PC-3 (cell line): ENCODE measurements at regions not wholly inside any gene's neighbourhood (a gene's known extent, or its start where the extent isn't known, plus 50 kb on each side); places are given as distances from the start of the nearest gene placed in this dataset.

Experiments used
- EZH2 ChIP-seq: fragments of 300-600 bp; sonication (generic); IDR thresholded peaks from one replicate; pipeline ENCODE4 v1.6.1; 2017; ENCODE audit warnings: antibody characterized with exemption, mild to moderate bottlenecking, low read length; ENCODE audit not compliant: unreplicated experiment
- EZH2phosphoT487 ChIP-seq: fragments of 300-600 bp; sonication (generic); IDR thresholded peaks from 2 replicates; pipeline ENCODE4 v1.6.1; 2018; ENCODE audit warnings: mild to moderate bottlenecking, antibody characterized with exemption, low read length, borderline replicate concordance
- TF ChIP-seq, protein P1 (sequence below): fragments of 300-600 bp; sonication (generic); conservative IDR thresholded peaks from 2 replicates; pipeline ENCODE4 v1.5.1; 2017; ENCODE audit warnings: antibody characterized with exemption, low read depth, mild to moderate bottlenecking, low read length

DNA sequence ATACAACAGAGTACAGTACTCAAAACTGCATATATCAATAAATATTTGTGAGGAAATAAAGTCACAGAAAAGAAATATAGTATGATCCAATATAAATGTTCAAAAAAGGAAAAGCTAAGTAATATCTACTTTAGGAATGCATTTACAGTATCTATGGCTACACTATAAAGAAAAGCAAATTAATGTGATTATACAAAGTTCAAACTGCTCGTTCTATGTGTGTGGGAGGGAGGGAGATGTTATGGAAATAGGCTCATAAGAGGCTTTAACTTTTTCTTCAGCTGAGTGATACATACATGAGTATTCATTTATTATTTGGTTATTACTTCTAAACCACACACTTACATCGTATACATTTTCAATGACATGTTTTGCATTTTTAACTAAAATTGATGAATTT lies 377.7 kb upstream of the AGTR1 start:
- TF ChIP-seq, protein P1, sequence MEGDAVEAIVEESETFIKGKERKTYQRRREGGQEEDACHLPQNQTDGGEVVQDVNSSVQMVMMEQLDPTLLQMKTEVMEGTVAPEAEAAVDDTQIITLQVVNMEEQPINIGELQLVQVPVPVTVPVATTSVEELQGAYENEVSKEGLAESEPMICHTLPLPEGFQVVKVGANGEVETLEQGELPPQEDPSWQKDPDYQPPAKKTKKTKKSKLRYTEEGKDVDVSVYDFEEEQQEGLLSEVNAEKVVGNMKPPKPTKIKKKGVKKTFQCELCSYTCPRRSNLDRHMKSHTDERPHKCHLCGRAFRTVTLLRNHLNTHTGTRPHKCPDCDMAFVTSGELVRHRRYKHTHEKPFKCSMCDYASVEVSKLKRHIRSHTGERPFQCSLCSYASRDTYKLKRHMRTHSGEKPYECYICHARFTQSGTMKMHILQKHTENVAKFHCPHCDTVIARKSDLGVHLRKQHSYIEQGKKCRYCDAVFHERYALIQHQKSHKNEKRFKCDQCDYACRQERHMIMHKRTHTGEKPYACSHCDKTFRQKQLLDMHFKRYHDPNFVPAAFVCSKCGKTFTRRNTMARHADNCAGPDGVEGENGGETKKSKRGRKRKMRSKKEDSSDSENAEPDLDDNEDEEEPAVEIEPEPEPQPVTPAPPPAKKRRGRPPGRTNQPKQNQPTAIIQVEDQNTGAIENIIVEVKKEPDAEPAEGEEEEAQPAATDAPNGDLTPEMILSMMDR: no peak
- TF ChIP-seq EZH2: no peak
- no peak for TF ChIP-seq EZH2phosphoT487
